Activated naive CD4-positive, alpha-beta T cell treated with anti-CD3 and anti-CD28 coated beads, Interleukin-2, amount 50 U/mL, for 72 hours (primary cell): ENCODE measurements at regions not wholly inside any gene's neighbourhood (a gene's known extent, or its start where the extent isn't known, plus 50 kb on each side); places are given as distances from the start of the nearest gene placed in this dataset.

Experiments
- ATAC-seq, 2 donors: fragments of 150-1000 bp; cut with Tn5 transposase; 2 replicates each; pipeline ENCODE4 v1.10.0; 2021; ENCODE audit warnings: mild to moderate bottlenecking in 2 of 2, moderate library complexity in 2 of 2
- DNase-seq, 2 donors: peaks; one replicate each; pipeline ENCODE4 v3.0.0; 2021 to 2022; ENCODE audit warnings: low spot score in 2 of 2
- H3K27ac Mint-ChIP-seq, 2 donors: one replicate each; pipeline ENCODE4 v1.8.0; 2022; ENCODE audit warnings: mild to moderate bottlenecking in 2 of 2, mixed read lengths in 2 of 2
- H3K36me3 Mint-ChIP-seq, 2 donors: one replicate each; pipeline ENCODE4 v1.8.0; 2022; ENCODE audit warnings: mixed read lengths in 2 of 2
- H3K9me3 Mint-ChIP-seq, 2 donors: one replicate each; pipeline ENCODE4 v1.8.0; 2022; ENCODE audit warnings: mixed read lengths in 2 of 2

GRCh38 chr4:188812644-188813043, 673.4 kb downstream of the TRIML1 start:
- Mint-ChIP-seq H3K27ac (no peak overlapping the region), H3K9me3 (peaks cover 9 to 16% of the 10 kb centered on the region in 2 donors), H3K36me3 (no peaks in the 10 kb centered on the region)
- no peak for DNase-seq
- ATAC-seq: no peak

DNA sequence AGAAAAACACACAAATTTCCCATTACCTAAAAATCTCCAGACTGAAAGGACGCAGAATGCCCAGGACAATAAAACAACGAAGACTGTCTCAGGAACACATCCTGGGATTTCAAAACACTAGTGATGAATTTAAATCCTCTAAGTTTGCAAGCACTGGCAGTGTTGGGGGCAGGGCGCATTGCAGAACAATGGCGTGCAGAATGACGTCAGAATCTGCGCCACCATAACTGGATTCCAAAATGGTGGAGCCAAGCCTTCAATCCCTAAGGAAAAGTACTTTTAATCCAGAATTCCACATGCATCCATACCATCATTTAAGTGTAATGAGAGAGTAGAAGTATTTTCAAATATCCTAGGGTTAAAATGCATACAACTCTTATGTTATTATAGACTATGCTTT, 679.1 kb downstream of the TRIML1 start:
- DNase-seq: no peak

GRCh38 chr4:188819233-188819632, 680.0 kb downstream of the TRIML1 start:
- H3K27ac Mint-ChIP-seq: no peak overlapping the region
- peaks cover 5 to 8% of the 10 kb centered on the region in 2 donors for H3K9me3 Mint-ChIP-seq
- ATAC-seq (no peak), DNase-seq (no peak)
- H3K36me3 Mint-ChIP-seq: no peaks in the 10 kb centered on the region

More for the DNA sequence above, 679.1 kb downstream of the TRIML1 start:
- Mint-ChIP-seq H3K36me3 (no peaks in the 10 kb centered on the region), H3K27ac (no peak overlapping the region), H3K9me3 (peaks cover 9 to 12% of the 10 kb centered on the region in 2 donors)
- no peak for ATAC-seq

DNA sequence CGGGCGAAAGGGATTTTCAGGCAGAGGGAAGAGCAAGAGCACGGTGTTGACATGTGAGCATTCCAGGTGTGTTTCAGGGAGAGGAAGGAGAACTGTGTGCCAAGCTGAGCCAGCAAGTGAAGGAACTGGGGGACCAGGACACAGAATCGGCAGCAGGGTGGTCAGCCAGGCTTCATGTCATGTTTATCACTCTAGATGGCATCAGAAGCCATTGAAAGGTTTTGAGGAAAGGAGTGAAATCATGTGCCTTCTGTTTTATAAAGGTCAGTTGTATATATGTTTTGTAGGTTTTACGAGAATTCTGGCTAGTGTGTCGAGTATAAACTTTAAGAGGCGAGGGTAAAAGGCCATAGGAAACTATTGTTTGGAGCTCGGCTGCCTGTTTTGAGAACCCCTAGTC, 682.3 kb downstream of the TRIML1 start:
- Mint-ChIP-seq H3K36me3 (no peaks in the 10 kb centered on the region), H3K27ac (no peak overlapping the region), H3K9me3 (peaks cover 4 to 11% of the 10 kb centered on the region in 2 donors)
- ATAC-seq: no peak
- no peak for DNase-seq

- peaks cover 0 to 11% of the 10 kb centered on the region in 2 donors for H3K9me3 Mint-ChIP-seq
- ATAC-seq (no peak), DNase-seq (no peak)
- H3K36me3 Mint-ChIP-seq: no peaks in the 10 kb centered on the region
- H3K27ac Mint-ChIP-seq: no peak overlapping the region
Observed at GRCh38 chr4:188822698-188823097, 683.5 kb downstream of the TRIML1 start.

GRCh38 chr4:188824553-188824952, 685.3 kb downstream of the TRIML1 start:
- no peak for DNase-seq
- Mint-ChIP-seq H3K27ac (no peak overlapping the region), H3K9me3 (peaks cover 6 to 7% of the 10 kb centered on the region in 2 donors), H3K36me3 (no peaks in the 10 kb centered on the region)
- no peak for ATAC-seq

- Mint-ChIP-seq H3K27ac (no peak overlapping the region), H3K9me3 (peaks cover 7 to 10% of the 10 kb centered on the region in 2 donors), H3K36me3 (no peaks in the 10 kb centered on the region)
- ATAC-seq: no peak
- no peak for DNase-seq
Observed at GRCh38 chr4:188826393-188826792, 687.2 kb downstream of the TRIML1 start.

GRCh38 chr4:188839704-188840103, 700.5 kb downstream of the TRIML1 start:
- no peak overlapping the region for H3K27ac Mint-ChIP-seq

GRCh38 chr4:188841523-188841922, 702.3 kb downstream of the TRIML1 start:
- DNase-seq (no peak), ATAC-seq (no peak)
- Mint-ChIP-seq H3K27ac (no peak overlapping the region), H3K9me3 (peaks cover 17 to 38% of the 10 kb centered on the region in 2 donors), H3K36me3 (no peaks in the 10 kb centered on the region)

More at GRCh38 chr4:188839704-188840103, 700.5 kb downstream of the TRIML1 start:
- no peak for ATAC-seq
- H3K9me3 Mint-ChIP-seq: peaks cover 9 to 27% of the 10 kb centered on the region in 2 donors
- no peaks in the 10 kb centered on the region for H3K36me3 Mint-ChIP-seq
- no peak for DNase-seq

- DNase-seq (no peak), ATAC-seq (no peak)
- Mint-ChIP-seq H3K9me3 (peaks cover 10 to 29% of the 10 kb centered on the region in 2 donors), H3K36me3 (peaks cover 0 to 17% of the 10 kb centered on the region in 2 donors), H3K27ac (no peak overlapping the region)
Observed at GRCh38 chr4:188854436-188854835, 715.2 kb downstream of the TRIML1 start.

- Mint-ChIP-seq H3K9me3 (peaks cover 11 to 25% of the 10 kb centered on the region in 2 donors), H3K36me3 (peaks cover 0 to 14% of the 10 kb centered on the region in 2 donors), H3K27ac (no peak overlapping the region)
- ATAC-seq (no peak), DNase-seq (no peak)
Observed at GRCh38 chr4:188858696-188859095, 719.5 kb downstream of the TRIML1 start.

DNA sequence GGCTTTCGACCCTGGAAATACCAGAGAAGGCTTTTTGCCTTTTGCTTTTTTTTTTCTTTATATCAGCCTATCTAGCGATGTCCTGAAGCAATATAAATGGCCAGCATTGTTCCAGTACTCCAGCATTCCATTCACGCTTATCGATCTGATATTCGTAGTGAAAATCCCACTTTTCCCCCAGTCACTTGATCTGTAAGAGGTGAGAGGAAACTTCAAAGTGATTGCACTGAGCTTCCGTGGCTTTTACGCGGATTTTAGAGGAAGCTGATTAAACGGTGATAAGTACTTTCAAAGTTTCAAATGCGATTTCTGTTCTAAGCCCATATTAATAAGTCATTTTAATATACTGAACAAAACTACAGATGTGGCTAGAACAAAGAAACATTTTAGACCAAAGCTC, 725.5 kb downstream of the TRIML1 start:
- Mint-ChIP-seq H3K27ac (no peak overlapping the region), H3K9me3 (peaks cover 26 to 27% of the 10 kb centered on the region in 2 donors), H3K36me3 (peaks cover 0 to 25% of the 10 kb centered on the region in 2 donors)
- ATAC-seq (no peak), DNase-seq (no peak)

DNA sequence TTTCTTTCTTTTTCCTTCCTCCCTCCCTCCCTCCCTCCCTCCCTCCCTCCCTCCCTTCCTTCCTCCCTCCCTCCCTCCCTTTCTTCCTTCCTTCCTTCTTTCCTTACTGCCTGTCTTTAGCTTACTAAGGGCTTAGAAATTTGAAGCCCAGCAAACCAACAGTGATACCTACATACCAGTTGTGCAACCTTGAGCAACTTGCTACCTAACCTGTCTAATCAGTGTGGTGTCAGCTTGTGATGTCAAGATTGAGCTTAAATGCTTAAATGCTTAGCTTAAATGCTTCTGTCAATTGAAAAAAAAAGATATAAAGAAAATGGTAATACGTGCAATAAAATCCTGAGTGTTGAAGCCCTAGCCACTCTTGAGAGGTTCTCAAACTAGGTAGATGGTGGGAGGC, 728.6 kb downstream of the TRIML1 start:
- Mint-ChIP-seq H3K36me3 (peaks cover 0 to 24% of the 10 kb centered on the region in 2 donors), H3K27ac (no peak overlapping the region), H3K9me3 (peaks cover 25% of the 10 kb centered on the region in 2 donors)
- DNase-seq: no peak
- ATAC-seq: no peak

- H3K27ac Mint-ChIP-seq: no peak overlapping the region
- DNase-seq (no peak), ATAC-seq (no peak)
- H3K9me3 Mint-ChIP-seq: peaks cover 18 to 19% of the 10 kb centered on the region in 2 donors
- peaks cover 0 to 19% of the 10 kb centered on the region in 2 donors for H3K36me3 Mint-ChIP-seq
Observed at GRCh38 chr4:188869581-188869980, 730.3 kb downstream of the TRIML1 start.

GRCh38 chr4:188872809-188873208, 733.6 kb downstream of the TRIML1 start:
- H3K27ac Mint-ChIP-seq: no peak overlapping the region
- H3K9me3 Mint-ChIP-seq: peaks cover 16% of the 10 kb centered on the region in 2 donors
- ATAC-seq (no peak), DNase-seq (no peak)
- peaks cover 0 to 9% of the 10 kb centered on the region in 2 donors for H3K36me3 Mint-ChIP-seq

DNA sequence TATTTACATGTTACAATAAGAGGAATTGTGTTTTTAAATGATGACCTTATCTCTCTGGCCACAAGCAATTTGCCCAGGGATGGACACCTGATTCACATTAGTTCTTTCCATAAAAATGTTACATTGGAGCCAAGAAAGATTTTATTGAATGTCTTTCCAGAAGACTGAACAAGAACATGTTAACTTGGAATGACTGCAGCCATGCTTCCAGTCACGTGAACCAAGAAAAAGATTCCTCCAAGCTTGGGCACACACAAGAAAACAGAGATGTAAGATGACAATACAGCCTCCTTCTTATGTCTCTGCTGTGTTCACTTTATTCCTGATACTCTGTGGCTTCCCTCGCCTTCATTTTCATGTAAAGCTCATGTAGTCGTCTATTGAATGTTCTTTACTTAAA, 737.6 kb downstream of the TRIML1 start:
- H3K9me3 Mint-ChIP-seq: peaks cover 0 to 13% of the 10 kb centered on the region in 2 donors
- no peak overlapping the region for H3K27ac Mint-ChIP-seq
- H3K36me3 Mint-ChIP-seq: no peaks in the 10 kb centered on the region
- DNase-seq (no peak), ATAC-seq (no peak)

DNA sequence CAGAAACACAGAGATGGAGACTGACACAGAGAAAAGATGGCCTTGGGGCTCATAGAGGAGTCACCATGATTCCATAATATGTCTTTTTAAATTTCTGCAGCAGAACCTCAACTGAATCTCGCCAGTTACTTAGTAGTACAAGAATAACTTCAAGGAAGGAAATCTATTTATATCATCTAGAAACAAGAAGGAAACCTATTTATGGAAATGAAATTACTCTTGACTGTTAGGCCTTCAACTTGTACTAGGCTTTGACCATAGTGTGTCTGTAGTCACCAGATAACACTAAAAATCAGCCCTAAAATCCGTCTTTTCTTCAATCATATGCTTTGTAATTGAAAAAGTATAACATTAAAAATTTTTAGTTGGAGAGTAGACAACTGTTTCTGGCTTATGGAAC, 740.4 kb downstream of the TRIML1 start:
- no peak for DNase-seq
- ATAC-seq: no peak
- Mint-ChIP-seq H3K36me3 (peaks cover 0 to 5% of the 10 kb centered on the region in 2 donors), H3K27ac (no peak overlapping the region), H3K9me3 (peaks cover 6 to 20% of the 10 kb centered on the region in 2 donors)

GRCh38 chr4:188887905-188888304, 748.7 kb downstream of the TRIML1 start:
- DNase-seq (no peak), ATAC-seq (no peak)
- H3K9me3 Mint-ChIP-seq: peaks cover 13 to 17% of the 10 kb centered on the region in 2 donors
- peaks cover 0 to 5% of the 10 kb centered on the region in 2 donors for H3K36me3 Mint-ChIP-seq
- H3K27ac Mint-ChIP-seq: no peak overlapping the region
